ENCODE measurements at regions not wholly inside any gene's neighbourhood (a gene's known extent, or its start where the extent isn't known, plus 50 kb on each side); places are given as distances from the start of the nearest gene placed in this dataset.

GRCh38 chr9:106771608-106772007, 91.4 kb upstream of the ZNF462 start:
- TF ChIP-seq POLR2A (IDR thresholded peaks at IDR 0.05): no peak
- TF ChIP-seq EP300 (IDR thresholded peaks at IDR 0.05; ENCODE audit: low read depth): no peak
- no peak for TF ChIP-seq CTCF (IDR thresholded peaks at IDR 0.05)
